CD4-positive, alpha-beta memory T cell (primary cell): ENCODE measurements at regions not wholly inside any gene's neighbourhood (a gene's known extent, or its start where the extent isn't known, plus 50 kb on each side); places are given as distances from the start of the nearest gene placed in this dataset.
A peak's percentile ranks its signal among the peaks of the same experiment; 100 is the strongest.
"Not testable (repeated sequence)": the region's sequence is repeated elsewhere in the genome, so short reads cannot be mapped to it uniquely, and the experiment has no call there.

Experiments used
- CTCF ChIA-PET: fragments of 350-600 bp; sonication (Branson Sonifier 250); formaldehyde crosslinking; loops from one replicate; lab custom pipeline; 2021; ENCODE audit warnings: inconsistent platforms; ENCODE audit not compliant: partially characterized antibody; lab: Charles Lee
- POLR2A ChIA-PET: fragments of 350-600 bp; sonication (Branson Sonifier 250); formaldehyde crosslinking; loops from one replicate; lab custom pipeline; 2021; ENCODE audit not compliant: partially characterized antibody; lab: Charles Lee
- DNase-seq, 5 donors: peaks; one replicate each; pipeline versions ENCODE4 v3.0.0 to v3.0.0-alpha.2; 2020 to 2022; ENCODE audit warnings: mixed read lengths in 1 of 5
- H3K27ac ChIP-seq: one replicate; pipeline ENCODE4 v1.7.0; 2013; ENCODE audit warnings: low read depth, low read length
- H3K27me3 ChIP-seq: 2 replicates; pipeline ENCODE4 v1.7.0; 2013; ENCODE audit warnings: mild to moderate bottlenecking, low read length, moderate library complexity; ENCODE audit not compliant: insufficient read depth
- H3K36me3 ChIP-seq: 2 replicates; pipeline ENCODE4 v1.7.0; 2013; ENCODE audit warnings: mild to moderate bottlenecking, low read length, moderate library complexity; ENCODE audit not compliant: insufficient read depth
- H3K4me1 ChIP-seq: 2 replicates; pipeline ENCODE4 v1.7.0; 2013; ENCODE audit warnings: mild to moderate bottlenecking, low read length, moderate library complexity; ENCODE audit not compliant: insufficient read depth
- H3K4me3 ChIP-seq, 2 donors: one replicate each; pipeline ENCODE4 v1.7.0; 2013; ENCODE audit warnings: low read length in 2 of 2, mild to moderate bottlenecking in 1 of 2
- H3K9me3 ChIP-seq, 2 donors: one replicate each; pipeline ENCODE4 v1.7.0; 2013; ENCODE audit warnings: low read length in 2 of 2, control low read depth in 1 of 2; ENCODE audit not compliant: control insufficient read depth in 1 of 2
- H3K27ac Mint-ChIP-seq, 7 donors: one replicate each; pipeline ENCODE4 v1.8.0; 2020 to 2021; ENCODE audit warnings: mixed read lengths in 7 of 7, mild to moderate bottlenecking in 6 of 7, inconsistent platforms in 3 of 7, moderate library complexity in 3 of 7
- H3K27me3 Mint-ChIP-seq, 2 donors: one replicate each; pipeline ENCODE4 v1.8.0; 2020 to 2021; ENCODE audit warnings: mixed read lengths in 2 of 2
- H3K36me3 Mint-ChIP-seq, 2 donors: one replicate each; pipeline ENCODE4 v1.8.0; 2020 to 2021; ENCODE audit warnings: mixed read lengths in 2 of 2, inconsistent platforms in 1 of 2, mild to moderate bottlenecking in 1 of 2
- H3K4me1 Mint-ChIP-seq, 4 donors: one replicate each; pipeline ENCODE4 v1.8.0; 2020 to 2021; ENCODE audit warnings: mixed read lengths in 4 of 4, mild to moderate bottlenecking in 1 of 4
- H3K4me3 Mint-ChIP-seq, 8 donors: one replicate each; pipeline ENCODE4 v1.8.0; 2020 to 2021; ENCODE audit warnings: mixed read lengths in 8 of 8, mild to moderate bottlenecking in 7 of 8, moderate library complexity in 6 of 8, inconsistent platforms in 3 of 8
- H3K9me3 Mint-ChIP-seq, 8 donors: one replicate each; pipeline ENCODE4 v1.8.0; 2020 to 2021; ENCODE audit warnings: mixed read lengths in 8 of 8, mild to moderate bottlenecking in 5 of 8, inconsistent platforms in 3 of 8, moderate library complexity in 1 of 8
- intact Hi-C: fragments of 100-400 bp; cut with micrococcal nuclease; formaldehyde crosslinking; loops from one replicate; pipeline ENCODE4 v1.15.1; 2023

GRCh38 chr18:10100196-10100595, 186.4 kb downstream of the VAPA start:
- ChIA-PET CTCF (no interaction called here), POLR2A (no interaction called here)
- Histone ChIP-seq H3K36me3 (no peaks in the 10 kb centered on the region), H3K4me1 (no peaks in the 10 kb centered on the region), H3K27ac (no peak overlapping the region), H3K27me3 (no peaks in the 10 kb centered on the region), H3K4me3 (no peak overlapping the region), H3K9me3 (no peaks in the 10 kb centered on the region)
- H3K4me3 Mint-ChIP-seq = no peak overlapping the region
- peaks cover 0 to 3% (median 0%) of the 10 kb centered on the region in 8 donors for H3K9me3 Mint-ChIP-seq
- no peak for DNase-seq
- intact Hi-C loops = no loop called here
- no peak overlapping the region for H3K27ac Mint-ChIP-seq
- H3K4me1 Mint-ChIP-seq = no peaks in the 10 kb centered on the region
- no peaks in the 10 kb centered on the region for H3K36me3 Mint-ChIP-seq
- peaks cover 0 to 4% of the 10 kb centered on the region in 2 donors for H3K27me3 Mint-ChIP-seq

GRCh38 chr18:10100941-10101701, 187.3 kb downstream of the VAPA start:
- no peaks in the 10 kb centered on the region for H3K27me3 ChIP-seq
- no peak overlapping the region for H3K27ac ChIP-seq
- CTCF ChIA-PET = no interaction called here
- H3K9me3 Mint-ChIP-seq = peaks cover 0 to 12% (median 1%) of the 10 kb centered on the region in 8 donors
- POLR2A ChIA-PET = no interaction called here
- no peaks in the 10 kb centered on the region for H3K4me1 Mint-ChIP-seq
- no peak overlapping the region for H3K4me3 ChIP-seq
- H3K4me1 ChIP-seq = no peaks in the 10 kb centered on the region
- peak overlapping the region in 1 of 8 donors; percentile 64 for H3K4me3 Mint-ChIP-seq
- no peak overlapping the region for H3K27ac Mint-ChIP-seq
- peaks cover 0 to 4% of the 10 kb centered on the region in 2 donors for H3K27me3 Mint-ChIP-seq
- no peaks in the 10 kb centered on the region for H3K36me3 Mint-ChIP-seq
- H3K9me3 ChIP-seq = no peaks in the 10 kb centered on the region
- H3K36me3 ChIP-seq = no peaks in the 10 kb centered on the region
- intact Hi-C loops = no loop called here
- DNase-seq = no peak

GRCh38 chr18:10101729-10102128, 187.9 kb downstream of the VAPA start:
- DNase-seq = no peak

GRCh38 chr18:10105118-10105517, 191.3 kb downstream of the VAPA start:
- H3K36me3 Mint-ChIP-seq, DNase-seq, H3K27ac Mint-ChIP-seq, H3K4me3 ChIP-seq, H3K4me3 Mint-ChIP-seq, H3K9me3 ChIP-seq, H3K4me1 ChIP-seq, H3K4me1 Mint-ChIP-seq, intact Hi-C loops, H3K27me3 ChIP-seq, POLR2A ChIA-PET, CTCF ChIA-PET, H3K27ac ChIP-seq, H3K27me3 Mint-ChIP-seq, H3K36me3 ChIP-seq: not testable (repeated sequence)
- peaks cover 0 to 13% (median 4%) of the 10 kb centered on the region in 8 donors for H3K9me3 Mint-ChIP-seq

More at GRCh38 chr18:10101729-10102128, 187.9 kb downstream of the VAPA start:
- Mint-ChIP-seq H3K36me3 (no peaks in the 10 kb centered on the region), H3K27me3 (peaks cover 0 to 2% of the 10 kb centered on the region in 2 donors), H3K4me3 (no peak overlapping the region), H3K9me3 (peaks cover 0 to 13% (median 1%) of the 10 kb centered on the region in 8 donors), H3K4me1 (no peaks in the 10 kb centered on the region), H3K27ac (no peak overlapping the region)
- no peaks in the 10 kb centered on the region for H3K9me3 ChIP-seq
- H3K27ac ChIP-seq = no peak overlapping the region
- no peak overlapping the region for H3K4me3 ChIP-seq
- no peaks in the 10 kb centered on the region for H3K27me3 ChIP-seq
- intact Hi-C loops = no loop called here
- H3K36me3 ChIP-seq = no peaks in the 10 kb centered on the region
- ChIA-PET CTCF (no interaction called here), POLR2A (no interaction called here)
- no peaks in the 10 kb centered on the region for H3K4me1 ChIP-seq

GRCh38 chr18:10111191-10111590, 197.4 kb downstream of the VAPA start:
- Histone ChIP-seq H3K4me1 (no peaks in the 10 kb centered on the region), H3K27ac (no peak overlapping the region), H3K9me3 (no peaks in the 10 kb centered on the region), H3K27me3 (no peaks in the 10 kb centered on the region), H3K4me3 (no peak overlapping the region), H3K36me3 (no peaks in the 10 kb centered on the region)
- Mint-ChIP-seq H3K4me3 (no peak overlapping the region), H3K27me3 (peaks cover 6 to 10% of the 10 kb centered on the region in 2 donors), H3K36me3 (no peaks in the 10 kb centered on the region), H3K27ac (no peak overlapping the region), H3K9me3 (peaks cover 0 to 4% (median under 1%) of the 10 kb centered on the region in 8 donors), H3K4me1 (no peaks in the 10 kb centered on the region)
- DNase-seq = no peak
- ChIA-PET POLR2A (no interaction called here), CTCF (no interaction called here)
- intact Hi-C loops = no loop called here

- Histone ChIP-seq H3K9me3 (no peaks in the 10 kb centered on the region), H3K27me3 (no peaks in the 10 kb centered on the region), H3K4me1 (no peaks in the 10 kb centered on the region), H3K4me3 (no peak overlapping the region), H3K36me3 (no peaks in the 10 kb centered on the region), H3K27ac (no peak overlapping the region)
- Mint-ChIP-seq H3K27me3 (peaks cover 6 to 10% of the 10 kb centered on the region in 2 donors), H3K4me1 (no peaks in the 10 kb centered on the region), H3K9me3 (peaks cover 0 to 4% (median 0%) of the 10 kb centered on the region in 8 donors), H3K27ac (no peak overlapping the region), H3K36me3 (no peaks in the 10 kb centered on the region), H3K4me3 (no peak overlapping the region)
- no peak for DNase-seq
- POLR2A ChIA-PET = no interaction called here
- intact Hi-C loops = no loop called here
- CTCF ChIA-PET = no interaction called here
These were observed 198.1 kb downstream of the VAPA start for GRCh38 chr18:10111944-10112343.

GRCh38 chr18:10113121-10114022, 199.6 kb downstream of the VAPA start:
- CTCF ChIA-PET = interaction anchor here (0.6 kb wide), 1 partner anchor 1388 kb away, joined by 3 read pairs; no protein-coding TSS in a partner anchor
- no peak for DNase-seq
- H3K4me1 Mint-ChIP-seq = no peaks in the 10 kb centered on the region
- Histone ChIP-seq H3K36me3 (no peaks in the 10 kb centered on the region), H3K9me3 (no peaks in the 10 kb centered on the region), H3K4me1 (no peaks in the 10 kb centered on the region), H3K27ac (no peak overlapping the region), H3K4me3 (no peak overlapping the region), H3K27me3 (no peaks in the 10 kb centered on the region)
- no peak overlapping the region for H3K27ac Mint-ChIP-seq
- POLR2A ChIA-PET = no interaction called here
- intact Hi-C loops = no loop called here
- no peaks in the 10 kb centered on the region for H3K36me3 Mint-ChIP-seq
- no peak overlapping the region for H3K4me3 Mint-ChIP-seq
- H3K9me3 Mint-ChIP-seq = peaks cover 0 to 4% (median 1%) of the 10 kb centered on the region in 8 donors
- H3K27me3 Mint-ChIP-seq = peaks cover 6 to 10% of the 10 kb centered on the region in 2 donors
